HCT116 (cell line): ENCODE measurements at regions not wholly inside any gene's neighbourhood (a gene's known extent, or its start where the extent isn't known, plus 50 kb on each side); places are given as distances from the start of the nearest gene placed in this dataset.

ENCODE experiments used
- ATAC-seq: fragments of 200-7000 bp; cut with Tn5 transposase; 2 replicates; pipeline ENCODE4 v1.9.1; 2020; ENCODE audit warnings: mild to moderate bottlenecking, moderate library complexity
- BruUV-seq: library from RNA; stranded (reverse); fragments of 400-500 nt; replicated peaks from 2 replicates; lab custom pipeline; 2021; lab: Mats Ljungman, UMichigan
- CTCF ChIA-PET: fragments of 300-600 bp; sonication (Branson Sonifier 250); formaldehyde crosslinking; loops from one replicate; lab custom pipeline; 2021; ENCODE audit warnings: antibody characterized with exemption; lab: Charles Lee
- POLR2A ChIA-PET: fragments of 300-600, 350-600 bp; sonication (Branson Sonifier 250); formaldehyde crosslinking; loops from one replicate; lab custom pipeline; 2021; ENCODE audit warnings: antibody characterized with exemption; lab: Charles Lee
- RAD21 ChIA-PET, 2 experiments: fragments of 300-600 bp; sonication (Branson Sonifier 250); formaldehyde crosslinking; loops; one replicate each; lab custom pipeline; 2023; ENCODE audit warnings: low total read pairs in 2 of 2; ENCODE audit not compliant: uncharacterized antibody in 2 of 2, unreplicated experiment in 2 of 2, low non-redundant PET in 1 of 2; lab: Charles Lee
- DNase-seq: peaks from one replicate; pipeline ENCODE4 v3.0.0-alpha.2; 2010; ENCODE audit warnings: low read depth, low spot score
- H2AFZ ChIP-seq: fragments of 200-600 bp; shearing (Covaris generic), sonication (generic); 2 replicates; pipeline ENCODE4 v1.6.1; 2017; ENCODE audit warnings: low read depth, mixed run types, mixed read lengths, antibody characterized with exemption, low read length; ENCODE audit not compliant: poor library complexity, severe bottlenecking
- H3K27ac ChIP-seq: 2 replicates; pipeline ENCODE4 v1.5.1; 2012; ENCODE audit warnings: low read depth, low read length
- H3K27me3 ChIP-seq: fragments of 200-600 bp; sonication (generic); 2 replicates; pipeline ENCODE4 v1.6.1; 2016; ENCODE audit warnings: mixed run types, low read length, mixed read lengths; ENCODE audit not compliant: insufficient read depth
- H3K36me3 ChIP-seq, 2 experiments: fragments of 200-500 bp in 1 of 2; fragments of 200-600 bp in 1 of 2; sonication (Bioruptor generic) in 1 of 2; sonication (generic) in 1 of 2; 2 replicates each; pipeline versions ENCODE4 v1.5.1 to v1.6.1; 2014 to 2016; ENCODE audit warnings: low read length in 2 of 2, inconsistent platforms in 1 of 2, mixed read lengths in 1 of 2, mixed run types in 1 of 2; ENCODE audit not compliant: insufficient read depth in 2 of 2, control insufficient read depth in 1 of 2
- H3K4me1 ChIP-seq, 2 experiments: fragments of 200-600 bp in 1 of 2; sonication (generic) in 1 of 2; 2 replicates each; pipeline versions ENCODE4 v1.5.1 to v1.6.1; 2012 to 2017; ENCODE audit warnings: low read length in 2 of 2, inconsistent platforms in 1 of 2, mild to moderate bottlenecking in 1 of 2, mixed read lengths in 1 of 2, mixed run types in 1 of 2, moderate library complexity in 1 of 2; ENCODE audit not compliant: insufficient read depth in 2 of 2, control insufficient read depth in 1 of 2
- H3K4me2 ChIP-seq: fragments of 200-600 bp; sonication (generic); 2 replicates; pipeline ENCODE4 v1.6.1; 2017; ENCODE audit warnings: mixed run types, low read length, mixed read lengths
- H3K4me3 ChIP-seq, 2 experiments: fragments of 200-600 bp in 1 of 2; sonication (generic) in 1 of 2; replicated peaks in 1 of 2; 2 replicates each; pipeline ENCODE4 v1.5.1; 2011 to 2016; ENCODE audit warnings: low read length in 2 of 2, control low read depth in 1 of 2, low read depth in 1 of 2, mild to moderate bottlenecking in 1 of 2, mixed read lengths in 1 of 2, mixed run types in 1 of 2
- H3K79me2 ChIP-seq: fragments of 200-600 bp; sonication (generic); 2 replicates; pipeline ENCODE4 v1.6.1; 2017; ENCODE audit warnings: mild to moderate bottlenecking, mixed run types, low read length, moderate library complexity, mixed read lengths; ENCODE audit not compliant: insufficient read depth
- H3K9ac ChIP-seq: fragments of 200-600 bp; sonication (generic); 2 replicates; pipeline ENCODE4 v1.6.1; 2016; ENCODE audit warnings: low read length, mixed read lengths
- H3K9me2 ChIP-seq: fragments of 200-600 bp; sonication (generic), shearing (Covaris generic); 2 replicates; pipeline ENCODE4 v1.6.1; 2017; ENCODE audit warnings: mixed run types, mild to moderate bottlenecking, moderate library complexity; ENCODE audit not compliant: insufficient read depth
- H3K9me3 ChIP-seq, 2 experiments: fragments of 200-500 bp in 1 of 2; fragments of 200-600 bp in 1 of 2; sonication (Bioruptor generic) in 1 of 2; sonication (generic) in 1 of 2; 2 replicates each; pipeline ENCODE4 v1.6.1; 2014 to 2017; ENCODE audit warnings: low read length in 2 of 2, mixed read lengths in 2 of 2, inconsistent platforms in 1 of 2, low read depth in 1 of 2, mild to moderate bottlenecking in 1 of 2, mixed run types in 1 of 2, moderate library complexity in 1 of 2; ENCODE audit not compliant: control insufficient read depth in 1 of 2, insufficient read depth in 1 of 2
- H4K20me1 ChIP-seq: fragments of 200-600 bp; sonication (generic), shearing (Covaris generic); 2 replicates; pipeline ENCODE4 v1.6.1; 2017; ENCODE audit warnings: mixed run types, mild to moderate bottlenecking, moderate library complexity; ENCODE audit not compliant: insufficient read depth
- CEBPB ChIP-seq: IDR thresholded peaks from 2 replicates; pipeline ENCODE4 v1.6.1; 2012; ENCODE audit warnings: low read depth
- EZH2 ChIP-seq: fragments of 200-600 bp; sonication (generic); IDR thresholded peaks from 2 replicates; pipeline ENCODE4 v1.6.1; 2017; ENCODE audit warnings: antibody characterized with exemption, mixed run types
- EZH2phosphoT487 ChIP-seq: fragments of 200-600 bp; IDR thresholded peaks from 2 replicates; pipeline ENCODE4 v1.6.1; 2018; ENCODE audit warnings: antibody characterized with exemption, borderline replicate concordance
- FOSL1 ChIP-seq: IDR thresholded peaks from 2 replicates; pipeline ENCODE4 v1.6.1; 2012; ENCODE audit warnings: low read depth
- JUND ChIP-seq: IDR thresholded peaks from 2 replicates; pipeline ENCODE4 v1.6.1; 2012
- POLR2A ChIP-seq: IDR thresholded peaks from 2 replicates; pipeline ENCODE4 v1.7.0; 2011; ENCODE audit warnings: borderline replicate concordance; ENCODE audit not compliant: insufficient read depth, insufficient read length; ENCODE audit errors: extremely low read depth
- POLR2AphosphoS5 ChIP-seq: IDR thresholded peaks from 2 replicates; pipeline ENCODE4 v1.6.1; 2011; ENCODE audit warnings: mild to moderate bottlenecking, low read depth, low read length, moderate library complexity
- RAD21 ChIP-seq: IDR thresholded peaks from 2 replicates; pipeline ENCODE4 v1.6.1; 2012; ENCODE audit warnings: low read depth, mild to moderate bottlenecking
- SIN3A ChIP-seq: IDR thresholded peaks from 2 replicates; pipeline ENCODE4 v1.6.1; 2012; ENCODE audit warnings: low read depth
- SP1 ChIP-seq: IDR thresholded peaks from 2 replicates; pipeline ENCODE4 v1.6.1; 2012; ENCODE audit warnings: low read depth
- SRF ChIP-seq: IDR thresholded peaks from 2 replicates; pipeline ENCODE4 v1.6.1; 2012; ENCODE audit warnings: low read depth
- TCF7L2 ChIP-seq: IDR thresholded peaks from 2 replicates; pipeline ENCODE4 v1.7.0; 2011; ENCODE audit warnings: borderline replicate concordance, inconsistent platforms; ENCODE audit not compliant: insufficient read depth, insufficient read length; ENCODE audit errors: extremely low read depth
- YY1 ChIP-seq: IDR thresholded peaks from 2 replicates; pipeline ENCODE4 v1.6.1; 2011; ENCODE audit warnings: low read length, low read depth, moderate library complexity, mild to moderate bottlenecking; ENCODE audit not compliant: insufficient replicate concordance; ENCODE audit errors: extremely low read depth
- ZFX ChIP-seq: fragments of 450-650 bp; IDR thresholded peaks from 2 replicates; pipeline ENCODE4 v1.6.1; 2017
- ZNF274 ChIP-seq: fragments of 200-500 bp; sonication (Bioruptor generic); IDR thresholded peaks from 2 replicates; pipeline ENCODE4 v1.6.1; 2014; ENCODE audit warnings: mild to moderate bottlenecking, low read depth, low read length, inconsistent platforms
- intact Hi-C: fragments of 100-400 bp; cut with micrococcal nuclease; formaldehyde crosslinking; loops from 2 replicates; pipeline ENCODE4 v1.10.0; 2022
- TF ChIP-seq, protein P1 (sequence below): IDR thresholded peaks from 2 replicates; pipeline ENCODE4 v1.6.1; 2011; ENCODE audit warnings: mild to moderate bottlenecking, low read length, moderate library complexity; ENCODE audit not compliant: insufficient replicate concordance; ENCODE audit errors: extremely low read depth
- TF ChIP-seq, protein P2 (sequence below): IDR thresholded peaks from 2 replicates; pipeline ENCODE4 v1.6.1; 2012; ENCODE audit warnings: low read depth
- TF ChIP-seq, protein P3 (sequence below), 3 experiments: fragments of 200-600 bp in 1 of 3; sonication (generic) in 1 of 3; IDR thresholded peaks in 2 of 3; conservative IDR thresholded peaks in 1 of 3; 2 replicates each; pipeline ENCODE4 v1.5.1; 2012 to 2017; ENCODE audit warnings: low read depth in 2 of 3, low read length in 2 of 3, antibody characterized with exemption in 1 of 3, borderline replicate concordance in 1 of 3, control low read depth in 1 of 3, mild to moderate bottlenecking in 1 of 3, mixed read lengths in 1 of 3, mixed run types in 1 of 3, moderate library complexity in 1 of 3; ENCODE audit not compliant: insufficient read depth in 1 of 3

DNA sequence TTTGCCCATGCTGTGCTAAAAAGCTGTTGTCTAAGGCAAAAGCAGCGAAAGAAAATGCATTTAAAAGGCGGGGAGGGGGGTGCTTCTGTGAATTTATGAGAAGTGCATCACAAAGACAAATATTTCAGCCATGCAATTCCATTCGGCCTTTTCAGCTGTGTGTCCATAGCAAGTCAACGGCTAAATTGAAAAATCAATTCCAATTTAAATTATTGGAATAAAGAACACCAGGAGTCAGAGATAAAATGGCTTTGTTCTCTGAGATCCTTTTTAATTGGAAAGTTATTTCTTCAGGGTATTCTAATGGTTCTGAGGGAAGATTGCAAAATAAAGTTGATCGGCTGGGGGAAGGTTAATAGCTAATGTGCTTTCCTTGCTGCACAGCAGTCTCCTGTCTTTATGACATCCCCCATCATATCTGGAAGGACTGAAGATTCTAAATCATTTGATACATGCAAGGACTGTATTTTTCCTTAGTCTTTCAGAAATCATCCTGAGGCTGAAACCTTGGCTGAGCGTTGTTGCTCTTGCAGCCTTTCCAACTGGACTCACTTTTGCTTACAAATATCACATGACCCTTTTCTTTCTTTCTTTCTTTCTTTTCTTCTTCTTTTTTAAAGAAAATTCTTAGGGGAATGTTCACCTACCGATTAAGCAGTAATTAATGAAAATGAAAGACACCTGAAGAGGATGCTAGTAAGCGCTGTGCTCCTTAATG, 647.1 kb downstream of the DACH1 start:
- no TSS peak for BruUV-seq
- no peak for DNase-seq
- no peaks in the 10 kb centered on the region; a peak in 1 of 4 replicates for H3K9me3 ChIP-seq

More for the DNA sequence above, 647.1 kb downstream of the DACH1 start:
- ATAC-seq = no peak
- Histone ChIP-seq H4K20me1 (no peaks in the 10 kb centered on the region), H2AFZ (no peak overlapping the region), H3K9ac (no peak overlapping the region), H3K79me2 (no peaks in the 10 kb centered on the region), H3K27me3 (no peaks in the 10 kb centered on the region), H3K4me1 (no peaks in the 10 kb centered on the region), H3K36me3 (no peaks in the 10 kb centered on the region), H3K9me2 (no peaks in the 10 kb centered on the region), H3K4me2 (no peak overlapping the region), H3K4me3 (no peak overlapping the region), H3K27ac (no peak overlapping the region)
- intact Hi-C loops = loop anchor here (10.0 kb wide), 2 partner anchors 495 to 595 kb away; no protein-coding TSS in a partner anchor
- CTCF ChIA-PET = no interaction called here
- no peak for TF ChIP-seq SRF
- TF ChIP-seq ZFX = no peak
- TF ChIP-seq POLR2A = no peak
- no peak for TF ChIP-seq ZNF274
- TF ChIP-seq CEBPB = no peak
- TF ChIP-seq, protein P1, sequence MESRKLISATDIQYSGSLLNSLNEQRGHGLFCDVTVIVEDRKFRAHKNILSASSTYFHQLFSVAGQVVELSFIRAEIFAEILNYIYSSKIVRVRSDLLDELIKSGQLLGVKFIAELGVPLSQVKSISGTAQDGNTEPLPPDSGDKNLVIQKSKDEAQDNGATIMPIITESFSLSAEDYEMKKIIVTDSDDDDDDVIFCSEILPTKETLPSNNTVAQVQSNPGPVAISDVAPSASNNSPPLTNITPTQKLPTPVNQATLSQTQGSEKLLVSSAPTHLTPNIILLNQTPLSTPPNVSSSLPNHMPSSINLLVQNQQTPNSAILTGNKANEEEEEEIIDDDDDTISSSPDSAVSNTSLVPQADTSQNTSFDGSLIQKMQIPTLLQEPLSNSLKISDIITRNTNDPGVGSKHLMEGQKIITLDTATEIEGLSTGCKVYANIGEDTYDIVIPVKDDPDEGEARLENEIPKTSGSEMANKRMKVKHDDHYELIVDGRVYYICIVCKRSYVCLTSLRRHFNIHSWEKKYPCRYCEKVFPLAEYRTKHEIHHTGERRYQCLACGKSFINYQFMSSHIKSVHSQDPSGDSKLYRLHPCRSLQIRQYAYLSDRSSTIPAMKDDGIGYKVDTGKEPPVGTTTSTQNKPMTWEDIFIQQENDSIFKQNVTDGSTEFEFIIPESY = no peak
- no peak for TF ChIP-seq SIN3A
- TF ChIP-seq POLR2AphosphoS5 = no peak
- TF ChIP-seq FOSL1 = no peak
- no peak for TF ChIP-seq YY1
- TF ChIP-seq EZH2 = no peak
- no peak for TF ChIP-seq SP1
- TF ChIP-seq, protein P2, sequence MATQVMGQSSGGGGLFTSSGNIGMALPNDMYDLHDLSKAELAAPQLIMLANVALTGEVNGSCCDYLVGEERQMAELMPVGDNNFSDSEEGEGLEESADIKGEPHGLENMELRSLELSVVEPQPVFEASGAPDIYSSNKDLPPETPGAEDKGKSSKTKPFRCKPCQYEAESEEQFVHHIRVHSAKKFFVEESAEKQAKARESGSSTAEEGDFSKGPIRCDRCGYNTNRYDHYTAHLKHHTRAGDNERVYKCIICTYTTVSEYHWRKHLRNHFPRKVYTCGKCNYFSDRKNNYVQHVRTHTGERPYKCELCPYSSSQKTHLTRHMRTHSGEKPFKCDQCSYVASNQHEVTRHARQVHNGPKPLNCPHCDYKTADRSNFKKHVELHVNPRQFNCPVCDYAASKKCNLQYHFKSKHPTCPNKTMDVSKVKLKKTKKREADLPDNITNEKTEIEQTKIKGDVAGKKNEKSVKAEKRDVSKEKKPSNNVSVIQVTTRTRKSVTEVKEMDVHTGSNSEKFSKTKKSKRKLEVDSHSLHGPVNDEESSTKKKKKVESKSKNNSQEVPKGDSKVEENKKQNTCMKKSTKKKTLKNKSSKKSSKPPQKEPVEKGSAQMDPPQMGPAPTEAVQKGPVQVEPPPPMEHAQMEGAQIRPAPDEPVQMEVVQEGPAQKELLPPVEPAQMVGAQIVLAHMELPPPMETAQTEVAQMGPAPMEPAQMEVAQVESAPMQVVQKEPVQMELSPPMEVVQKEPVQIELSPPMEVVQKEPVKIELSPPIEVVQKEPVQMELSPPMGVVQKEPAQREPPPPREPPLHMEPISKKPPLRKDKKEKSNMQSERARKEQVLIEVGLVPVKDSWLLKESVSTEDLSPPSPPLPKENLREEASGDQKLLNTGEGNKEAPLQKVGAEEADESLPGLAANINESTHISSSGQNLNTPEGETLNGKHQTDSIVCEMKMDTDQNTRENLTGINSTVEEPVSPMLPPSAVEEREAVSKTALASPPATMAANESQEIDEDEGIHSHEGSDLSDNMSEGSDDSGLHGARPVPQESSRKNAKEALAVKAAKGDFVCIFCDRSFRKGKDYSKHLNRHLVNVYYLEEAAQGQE = no peak
- no peak for TF ChIP-seq EZH2phosphoT487
- TF ChIP-seq, protein P3, sequence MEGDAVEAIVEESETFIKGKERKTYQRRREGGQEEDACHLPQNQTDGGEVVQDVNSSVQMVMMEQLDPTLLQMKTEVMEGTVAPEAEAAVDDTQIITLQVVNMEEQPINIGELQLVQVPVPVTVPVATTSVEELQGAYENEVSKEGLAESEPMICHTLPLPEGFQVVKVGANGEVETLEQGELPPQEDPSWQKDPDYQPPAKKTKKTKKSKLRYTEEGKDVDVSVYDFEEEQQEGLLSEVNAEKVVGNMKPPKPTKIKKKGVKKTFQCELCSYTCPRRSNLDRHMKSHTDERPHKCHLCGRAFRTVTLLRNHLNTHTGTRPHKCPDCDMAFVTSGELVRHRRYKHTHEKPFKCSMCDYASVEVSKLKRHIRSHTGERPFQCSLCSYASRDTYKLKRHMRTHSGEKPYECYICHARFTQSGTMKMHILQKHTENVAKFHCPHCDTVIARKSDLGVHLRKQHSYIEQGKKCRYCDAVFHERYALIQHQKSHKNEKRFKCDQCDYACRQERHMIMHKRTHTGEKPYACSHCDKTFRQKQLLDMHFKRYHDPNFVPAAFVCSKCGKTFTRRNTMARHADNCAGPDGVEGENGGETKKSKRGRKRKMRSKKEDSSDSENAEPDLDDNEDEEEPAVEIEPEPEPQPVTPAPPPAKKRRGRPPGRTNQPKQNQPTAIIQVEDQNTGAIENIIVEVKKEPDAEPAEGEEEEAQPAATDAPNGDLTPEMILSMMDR (IDR thresholded peaks at IDR 0.05 in 2 of 3, conservative IDR thresholded peaks at IDR 0.05 in 1 of 3; ENCODE audit: borderline replicate concordance in 1 of 3, insufficient read depth in 1 of 3, low read depth in 2 of 3, low read length in 2 of 3) = no peak
- TF ChIP-seq RAD21 = no peak
- no peak for TF ChIP-seq TCF7L2
- TF ChIP-seq JUND = no peak
- RAD21 ChIA-PET = no interaction called here
- POLR2A ChIA-PET = no interaction called here
